Kidney (tissue), 13 donors: ENCODE measurements at regions not wholly inside any gene's neighbourhood (a gene's known extent, or its start where the extent isn't known, plus 50 kb on each side); places are given as distances from the start of the nearest gene placed in this dataset.
A peak's percentile ranks its signal among the peaks of the same experiment; 100 is the strongest.

Experiments
- DNase-seq, 5 donors: peaks; one replicate each; pipeline ENCODE4 v3.0.0-alpha.2; 2013 to 2020
- FAIRE-seq: peaks from 2 replicates; lab custom pipeline; 2012; peaks lifted over from hg19 to GRCh38; lab: Jason Lieb, UNC
- H3K27ac ChIP-seq, 2 donors: one replicate each; pipeline ENCODE4 v1.7.0; 2013; ENCODE audit warnings: low read depth in 2 of 2, low read length in 2 of 2, inconsistent platforms in 1 of 2
- H3K27me3 ChIP-seq: one replicate; pipeline ENCODE4 v1.7.1; 2013; ENCODE audit warnings: low read length, inconsistent platforms; ENCODE audit not compliant: control insufficient read depth, insufficient read depth
- H3K36me3 ChIP-seq, 3 donors: one replicate each; pipeline versions ENCODE4 v1.7.0 to v1.7.1; 2013; ENCODE audit warnings: low read length in 3 of 3, control low read depth in 1 of 3, inconsistent platforms in 1 of 3; ENCODE audit not compliant: insufficient read depth in 3 of 3, control insufficient read depth in 2 of 3
- H3K4me1 ChIP-seq, 3 donors: one replicate each; pipeline versions ENCODE4 v1.7.0 to v1.7.1; 2013; ENCODE audit warnings: low read length in 3 of 3, inconsistent platforms in 1 of 3, low read depth in 1 of 3; ENCODE audit not compliant: control insufficient read depth in 2 of 3, insufficient read depth in 2 of 3
- H3K4me3 ChIP-seq, 3 donors: one replicate each; pipeline versions ENCODE4 v1.7.0 to v1.8.1; 2013; ENCODE audit warnings: low read length in 3 of 3, control low read depth in 1 of 3, inconsistent platforms in 1 of 3
- H3K9ac ChIP-seq, 3 donors: one replicate each; pipeline versions ENCODE4 v1.7.0 to v1.7.1; 2013; ENCODE audit warnings: low read length in 3 of 3, control low read depth in 1 of 3, inconsistent platforms in 1 of 3
- H3K9me3 ChIP-seq, 3 donors: one replicate each; pipeline versions ENCODE4 v1.7.0 to v1.7.1; 2013; ENCODE audit warnings: low read length in 3 of 3, control low read depth in 1 of 3, inconsistent platforms in 1 of 3; ENCODE audit not compliant: control insufficient read depth in 2 of 3, insufficient read depth in 1 of 3
- intact Hi-C: fragments of 100-400 bp; cut with DNase I; formaldehyde crosslinking; loops from one replicate; pipeline ENCODE4 v1.11.1; 2022
- TF ChIP-seq, protein P1 (sequence below): IDR thresholded peaks from 3 replicates; pipeline ENCODE4 v1.5.1; 2012; ENCODE audit warnings: mild to moderate bottlenecking, moderate library complexity, borderline replicate concordance; ENCODE audit not compliant: insufficient read depth; ENCODE audit errors: extremely low read depth
- donor health status: control.
- donor health status: control.
- donor health status: control.
- donor health status: control.
- donor health status: control.
- donor health status: DM: yes; HTN: yes; CAD: no.
- donor health status: Normal renal cell carcinoma (clear cell type).

DNA sequence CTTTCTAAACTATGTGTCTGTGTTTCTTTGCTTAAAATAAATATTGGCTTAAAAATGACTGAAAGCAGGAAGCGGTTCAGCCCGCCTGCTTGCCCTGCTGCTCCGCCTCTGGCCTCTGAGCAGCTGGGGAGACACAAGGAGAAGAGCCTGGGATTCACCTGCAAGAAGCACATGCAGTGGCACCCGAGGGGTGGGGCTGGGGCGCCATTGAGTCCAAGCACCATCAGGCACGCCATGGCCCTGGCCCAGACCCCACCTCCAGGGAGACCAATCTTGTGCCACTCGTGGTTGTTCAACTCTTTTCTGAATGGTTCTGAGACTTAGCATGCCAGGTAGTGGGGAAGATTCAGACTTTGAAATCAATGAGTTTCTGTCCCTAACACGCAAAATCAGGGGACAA lies 495.5 kb upstream of the MYT1L start:
- DNase-seq (no peak), FAIRE-seq (no peak)

DNA sequence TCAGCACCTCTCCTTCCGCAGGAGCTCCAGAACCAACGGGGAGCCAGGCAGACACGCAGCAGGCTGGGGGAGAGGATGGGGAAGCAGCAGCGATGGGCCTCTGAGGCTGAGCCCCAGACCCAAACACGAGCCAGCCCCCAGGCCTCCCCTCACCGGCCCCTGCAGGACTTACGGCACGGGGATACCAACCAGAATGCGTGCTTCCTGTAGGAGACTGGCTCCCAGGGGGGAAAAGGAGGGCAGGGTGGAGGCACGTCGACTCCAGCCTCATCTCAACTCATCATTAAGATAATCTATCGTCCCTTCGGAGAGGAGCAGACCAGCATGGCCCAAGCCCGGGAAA lies 495.1 kb upstream of the MYT1L start:
- intact Hi-C loops = no loop called here
- no peak overlapping the region for H3K9ac ChIP-seq
- peak in 1 of 5 donors; percentile 2 for DNase-seq
- TF ChIP-seq, protein P1, sequence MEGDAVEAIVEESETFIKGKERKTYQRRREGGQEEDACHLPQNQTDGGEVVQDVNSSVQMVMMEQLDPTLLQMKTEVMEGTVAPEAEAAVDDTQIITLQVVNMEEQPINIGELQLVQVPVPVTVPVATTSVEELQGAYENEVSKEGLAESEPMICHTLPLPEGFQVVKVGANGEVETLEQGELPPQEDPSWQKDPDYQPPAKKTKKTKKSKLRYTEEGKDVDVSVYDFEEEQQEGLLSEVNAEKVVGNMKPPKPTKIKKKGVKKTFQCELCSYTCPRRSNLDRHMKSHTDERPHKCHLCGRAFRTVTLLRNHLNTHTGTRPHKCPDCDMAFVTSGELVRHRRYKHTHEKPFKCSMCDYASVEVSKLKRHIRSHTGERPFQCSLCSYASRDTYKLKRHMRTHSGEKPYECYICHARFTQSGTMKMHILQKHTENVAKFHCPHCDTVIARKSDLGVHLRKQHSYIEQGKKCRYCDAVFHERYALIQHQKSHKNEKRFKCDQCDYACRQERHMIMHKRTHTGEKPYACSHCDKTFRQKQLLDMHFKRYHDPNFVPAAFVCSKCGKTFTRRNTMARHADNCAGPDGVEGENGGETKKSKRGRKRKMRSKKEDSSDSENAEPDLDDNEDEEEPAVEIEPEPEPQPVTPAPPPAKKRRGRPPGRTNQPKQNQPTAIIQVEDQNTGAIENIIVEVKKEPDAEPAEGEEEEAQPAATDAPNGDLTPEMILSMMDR = no peak
- H3K4me3 ChIP-seq = no peak overlapping the region
- no peaks in the 10 kb centered on the region for H3K4me1 ChIP-seq
- H3K36me3 ChIP-seq = no peaks in the 10 kb centered on the region
- no peaks in the 10 kb centered on the region for H3K9me3 ChIP-seq
- H3K27ac ChIP-seq = no peak overlapping the region
- no peaks in the 10 kb centered on the region for H3K27me3 ChIP-seq
- FAIRE-seq = no peak

More for the DNA sequence above, 495.5 kb upstream of the MYT1L start:
- Histone ChIP-seq H3K4me1 (no peaks in the 10 kb centered on the region), H3K27ac (no peak overlapping the region), H3K36me3 (no peaks in the 10 kb centered on the region), H3K9me3 (no peaks in the 10 kb centered on the region), H3K27me3 (no peaks in the 10 kb centered on the region), H3K4me3 (no peak overlapping the region), H3K9ac (no peak overlapping the region)
- intact Hi-C loops = no loop called here
- TF ChIP-seq, protein P1 = no peak

DNA sequence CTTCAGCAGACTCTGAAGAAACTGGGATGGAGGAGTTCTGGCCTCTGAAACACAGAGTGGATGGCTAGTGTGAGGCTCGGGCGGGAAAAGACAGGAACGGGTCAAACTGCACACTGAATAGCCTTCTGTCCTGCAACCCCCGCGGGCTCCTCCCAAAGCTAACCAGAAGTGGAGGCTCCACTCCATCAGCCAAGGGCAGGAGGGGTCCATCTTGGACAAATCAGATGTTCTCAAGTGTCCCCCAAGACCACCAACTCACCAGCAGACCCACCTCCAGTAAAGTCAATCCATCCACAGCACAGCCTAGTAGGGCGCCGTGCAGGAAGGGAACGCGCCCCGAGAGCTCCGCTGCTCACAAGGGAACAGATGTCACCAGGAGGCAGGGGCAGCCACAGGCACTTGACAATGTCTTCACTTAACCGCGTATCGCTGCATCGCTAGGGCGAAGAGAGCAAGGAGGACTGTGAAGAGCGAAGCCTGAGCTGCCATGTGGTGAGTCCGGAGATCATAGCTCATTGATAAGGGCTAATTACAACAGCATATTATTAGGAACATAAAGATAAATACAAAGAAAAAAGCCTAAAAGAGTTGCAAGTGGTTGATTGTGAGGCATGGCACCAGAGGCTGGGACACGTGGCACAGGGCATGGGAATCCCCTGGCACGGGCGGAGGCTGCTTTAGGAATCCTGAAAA lies 494.6 kb upstream of the MYT1L start:
- no peak for FAIRE-seq

More for the DNA sequence above, 494.6 kb upstream of the MYT1L start:
- Histone ChIP-seq H3K4me3 (no peak overlapping the region), H3K27ac (no peak overlapping the region), H3K9me3 (no peaks in the 10 kb centered on the region), H3K9ac (no peak overlapping the region), H3K27me3 (no peaks in the 10 kb centered on the region), H3K36me3 (no peaks in the 10 kb centered on the region), H3K4me1 (no peaks in the 10 kb centered on the region)
- peak in 1 of 5 donors; percentile 3 for DNase-seq
- intact Hi-C loops = no loop called here
- TF ChIP-seq, protein P1 = no peak
